Activated T-helper 2 cell treated with anti-CD3 and anti-CD28 coated beads, Interferon-gamma antibody, Interleukin-2, Interleukin-4, amounts not matched to agents 10 μg/mL and 5 μg/mL and 100 μg/mL, durations not matched to agents 14 hours and 24 hours and 36 hours (primary cell): ENCODE measurements at regions not wholly inside any gene's neighbourhood (a gene's known extent, or its start where the extent isn't known, plus 50 kb on each side); places are given as distances from the start of the nearest gene placed in this dataset.

ENCODE experiments used
- DNase-seq: peaks from one replicate; pipeline ENCODE4 v3.0.0; 2021; ENCODE audit warnings: low spot score
- H3K27ac Mint-ChIP-seq: one replicate; pipeline ENCODE4 v1.8.0; 2021; ENCODE audit warnings: mixed read lengths
- H3K27me3 Mint-ChIP-seq: one replicate; pipeline ENCODE4 v1.8.0; 2021; ENCODE audit warnings: low read depth, mixed read lengths
- H3K36me3 Mint-ChIP-seq: one replicate; pipeline ENCODE4 v1.8.0; 2021; ENCODE audit warnings: low read depth, mixed read lengths
- H3K4me1 Mint-ChIP-seq: one replicate; pipeline ENCODE4 v1.8.0; 2021; ENCODE audit warnings: low read depth, mixed read lengths
- H3K4me3 Mint-ChIP-seq: one replicate; pipeline ENCODE4 v1.8.0; 2021; ENCODE audit warnings: low read depth, mild to moderate bottlenecking, moderate library complexity, mixed read lengths
- H3K9me3 Mint-ChIP-seq: one replicate; pipeline ENCODE4 v1.8.0; 2021; ENCODE audit warnings: mixed read lengths
- intact Hi-C: fragments of 100-400 bp; cut with micrococcal nuclease; formaldehyde crosslinking; loops from one replicate; pipeline ENCODE4 v1.15.1; 2023

DNA sequence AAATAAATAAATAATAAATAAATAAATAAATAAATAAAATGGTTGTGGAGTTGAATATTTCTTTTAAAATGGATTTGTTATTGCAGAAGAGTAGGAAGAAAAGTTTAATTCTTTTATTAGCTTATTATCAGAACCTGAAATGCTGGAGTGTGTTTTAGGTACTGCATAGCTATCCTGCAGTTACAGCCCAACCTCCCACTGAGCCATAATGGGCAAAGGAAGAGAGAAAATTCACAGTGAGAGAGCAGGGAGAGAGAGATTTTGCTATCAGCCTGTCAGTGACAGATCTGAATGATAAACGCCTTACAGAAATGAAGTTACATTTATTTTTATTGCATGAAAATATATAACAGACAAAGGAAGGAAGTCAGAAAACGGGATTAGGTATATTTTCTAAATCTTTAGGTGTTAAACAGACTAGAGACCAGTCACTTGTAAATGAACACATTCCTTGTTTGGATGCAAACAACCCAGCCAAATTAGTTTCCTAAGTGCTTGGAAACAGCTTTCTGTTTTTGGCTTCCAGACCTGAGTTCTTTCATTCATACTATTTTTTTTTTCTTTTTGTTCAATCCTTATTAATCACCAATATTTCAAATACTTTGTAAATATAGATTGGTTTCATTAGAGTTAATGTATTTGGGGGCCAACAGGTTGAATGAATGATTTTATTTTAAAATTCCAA is 425.3 kb downstream of the USP25 start:
- Mint-ChIP-seq H3K36me3 (no peaks in the 10 kb centered on the region), H3K4me3 (no peak overlapping the region), H3K4me1 (no peaks in the 10 kb centered on the region), H3K9me3 (no peaks in the 10 kb centered on the region), H3K27ac (no peak overlapping the region), H3K27me3 (no peaks in the 10 kb centered on the region)
- DNase-seq, result no peak
- intact Hi-C loops, result no loop called here

DNA sequence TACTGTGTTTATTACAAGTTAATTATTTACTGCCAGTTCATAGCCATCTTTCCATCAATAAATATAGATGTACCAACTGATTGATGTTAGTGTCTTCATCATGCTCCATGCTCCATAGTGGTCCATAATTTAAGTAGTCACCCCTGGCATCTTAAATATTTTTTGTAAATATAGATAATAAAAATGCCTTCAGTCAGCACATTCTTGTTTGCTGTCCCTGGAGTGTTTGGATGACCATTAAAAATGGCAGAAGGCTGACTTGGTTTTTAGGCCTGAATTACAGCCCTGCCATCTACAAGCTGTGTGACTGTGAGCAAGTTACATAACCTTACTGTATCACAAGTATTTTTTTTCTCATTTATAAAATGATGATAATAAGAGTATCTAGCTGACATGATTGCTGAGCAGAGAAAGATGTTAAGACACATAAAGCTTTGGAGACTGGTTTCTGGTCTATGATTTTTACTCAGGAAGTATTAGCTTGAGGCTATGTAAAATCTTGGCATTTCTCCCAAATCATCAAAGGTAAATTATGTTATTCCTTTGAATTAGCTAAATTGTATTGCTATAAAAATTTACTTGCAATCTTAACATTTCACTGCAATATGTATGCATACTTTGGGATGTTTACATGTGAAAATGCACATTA is 427.2 kb downstream of the USP25 start:
- H3K4me1 Mint-ChIP-seq, result no peaks in the 10 kb centered on the region
- no peak overlapping the region for H3K27ac Mint-ChIP-seq
- DNase-seq, result no peak
- no peaks in the 10 kb centered on the region for H3K9me3 Mint-ChIP-seq
- no peaks in the 10 kb centered on the region for H3K36me3 Mint-ChIP-seq
- no peaks in the 10 kb centered on the region for H3K27me3 Mint-ChIP-seq
- intact Hi-C loops, result no loop called here
- H3K4me3 Mint-ChIP-seq, result no peak overlapping the region

DNA sequence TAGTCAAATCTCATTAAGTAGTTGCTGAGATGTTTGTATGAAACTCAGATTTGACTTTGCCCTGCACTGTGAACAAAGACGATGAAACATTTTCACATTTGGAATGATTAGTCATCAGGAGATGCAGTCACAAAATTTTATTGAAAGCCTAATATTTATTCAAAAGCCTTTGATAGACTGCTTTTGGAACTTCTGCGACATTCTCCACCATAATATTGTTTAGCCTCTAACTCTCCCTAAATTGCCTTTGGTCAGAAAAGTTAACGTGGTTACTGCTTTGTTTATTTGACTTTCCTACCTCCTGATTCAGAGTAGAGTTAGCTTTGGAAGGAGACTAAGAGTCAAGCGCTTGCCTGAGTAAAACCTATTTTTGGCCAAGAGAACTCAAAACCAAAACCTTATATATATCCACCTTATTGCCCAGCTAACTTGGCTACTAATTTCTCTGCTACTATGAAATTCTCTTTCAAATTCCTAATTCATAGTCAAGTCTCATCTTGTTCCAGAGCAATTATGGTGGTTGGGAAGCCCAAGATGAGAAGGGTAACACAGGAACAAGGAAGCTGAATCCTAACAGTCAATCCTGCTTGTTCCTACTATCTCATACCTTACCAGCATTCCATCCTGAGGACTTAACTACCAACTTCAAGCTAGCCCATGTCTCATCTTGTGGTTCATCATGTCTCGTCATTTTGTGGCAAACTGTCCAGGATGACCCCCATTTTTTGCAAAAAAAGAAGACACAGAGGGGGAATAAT is 429.6 kb downstream of the USP25 start:
- Mint-ChIP-seq H3K9me3 (no peaks in the 10 kb centered on the region), H3K4me3 (no peak overlapping the region), H3K27ac (no peak overlapping the region), H3K27me3 (no peaks in the 10 kb centered on the region), H3K4me1 (no peaks in the 10 kb centered on the region), H3K36me3 (no peaks in the 10 kb centered on the region)
- no peak for DNase-seq
- intact Hi-C loops, result no loop called here

DNA sequence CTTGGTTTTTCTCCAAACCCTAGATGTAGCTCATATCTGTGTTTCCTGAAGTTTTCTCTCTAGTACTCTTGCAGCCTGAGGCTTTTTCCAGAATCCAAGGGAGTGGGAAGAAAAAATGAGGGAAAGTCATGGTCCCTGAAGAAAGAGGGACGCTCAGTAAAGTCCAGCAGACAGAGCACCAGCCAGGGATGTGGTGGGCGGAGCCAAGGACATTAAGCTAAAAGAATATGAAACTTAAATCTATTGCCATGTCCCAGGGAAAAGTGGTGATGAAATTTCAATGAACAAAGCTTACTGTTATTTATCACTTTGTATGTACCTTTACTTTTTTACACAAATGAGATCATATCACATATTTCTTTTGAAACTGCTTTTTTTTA is 430.2 kb downstream of the USP25 start:
- Mint-ChIP-seq H3K27ac (no peak overlapping the region), H3K4me3 (no peak overlapping the region), H3K4me1 (no peaks in the 10 kb centered on the region), H3K9me3 (no peaks in the 10 kb centered on the region), H3K36me3 (no peaks in the 10 kb centered on the region), H3K27me3 (no peaks in the 10 kb centered on the region)
- no peak for DNase-seq
- intact Hi-C loops, result no loop called here

DNA sequence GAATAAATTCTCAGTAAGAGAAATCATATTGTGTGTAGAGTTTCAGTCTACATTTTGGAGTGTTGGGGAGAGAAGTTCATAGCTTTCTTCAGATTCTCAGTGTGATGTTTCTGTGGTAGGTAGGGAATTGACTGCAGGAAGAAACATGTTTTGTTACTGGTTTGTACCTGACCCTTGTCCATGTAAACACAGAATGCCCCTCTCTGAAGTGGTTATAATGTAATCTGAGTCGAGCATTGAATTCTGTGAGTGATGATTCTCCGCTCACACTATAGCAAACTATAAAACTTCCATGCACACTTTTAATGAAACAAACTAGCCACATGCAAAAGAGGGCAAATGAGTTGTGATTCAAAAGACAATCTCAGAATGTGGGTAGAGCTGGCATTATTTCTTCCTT is 433.2 kb downstream of the USP25 start:
- H3K27ac Mint-ChIP-seq, result no peak overlapping the region
- DNase-seq, result no peak
- no peaks in the 10 kb centered on the region for H3K27me3 Mint-ChIP-seq
- intact Hi-C loops, result no loop called here
- H3K4me3 Mint-ChIP-seq, result no peak overlapping the region
- H3K36me3 Mint-ChIP-seq, result no peaks in the 10 kb centered on the region
- H3K9me3 Mint-ChIP-seq, result no peaks in the 10 kb centered on the region
- no peaks in the 10 kb centered on the region for H3K4me1 Mint-ChIP-seq

DNA sequence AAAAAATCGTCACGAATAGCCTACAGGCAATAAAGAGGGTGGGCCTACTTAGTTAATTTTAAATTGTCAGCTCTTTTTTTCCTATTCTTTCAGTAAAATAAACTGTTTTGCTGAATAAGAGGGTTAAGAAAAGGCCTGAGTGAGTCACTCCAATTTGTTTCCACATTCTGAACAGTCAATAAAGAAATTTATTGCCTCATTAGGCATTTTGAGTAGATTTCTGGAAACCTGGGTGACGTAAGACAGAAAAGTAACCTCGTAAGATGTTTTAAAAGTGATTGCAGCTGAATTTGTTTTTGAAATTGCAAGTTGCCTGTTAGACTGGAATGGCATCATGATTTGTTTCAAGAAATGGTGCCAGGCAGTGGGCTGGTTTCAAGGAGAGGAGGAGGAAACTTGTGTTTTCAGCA is 439.3 kb downstream of the USP25 start:
- DNase-seq, result no peak
- Mint-ChIP-seq H3K27me3 (no peaks in the 10 kb centered on the region), H3K27ac (no peak overlapping the region), H3K4me3 (no peak overlapping the region), H3K36me3 (no peaks in the 10 kb centered on the region), H3K4me1 (no peaks in the 10 kb centered on the region), H3K9me3 (no peaks in the 10 kb centered on the region)
- intact Hi-C loops, result no loop called here

DNA sequence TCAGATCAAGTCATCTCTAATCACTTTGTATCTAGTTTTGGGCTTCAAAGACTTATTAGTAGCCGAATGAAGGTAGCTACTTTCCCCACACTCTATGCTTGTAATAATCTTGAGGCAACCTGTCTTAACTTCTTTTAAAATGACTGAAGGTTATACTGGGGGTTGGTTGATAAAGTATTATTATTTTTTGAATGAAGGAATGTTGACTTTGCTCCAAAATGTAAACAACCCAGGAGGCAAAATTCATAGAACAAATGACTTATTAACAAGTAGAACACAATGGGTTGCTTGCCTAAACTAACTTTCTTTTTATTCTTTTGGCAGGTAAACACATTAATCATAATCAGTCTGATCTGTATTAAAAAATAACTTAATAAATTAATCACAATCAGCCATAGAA is 440.0 kb downstream of the USP25 start:
- Mint-ChIP-seq H3K4me1 (no peaks in the 10 kb centered on the region), H3K27me3 (no peaks in the 10 kb centered on the region), H3K36me3 (no peaks in the 10 kb centered on the region), H3K9me3 (no peaks in the 10 kb centered on the region), H3K27ac (no peak overlapping the region), H3K4me3 (no peak overlapping the region)
- intact Hi-C loops, result no loop called here
- no peak for DNase-seq

DNA sequence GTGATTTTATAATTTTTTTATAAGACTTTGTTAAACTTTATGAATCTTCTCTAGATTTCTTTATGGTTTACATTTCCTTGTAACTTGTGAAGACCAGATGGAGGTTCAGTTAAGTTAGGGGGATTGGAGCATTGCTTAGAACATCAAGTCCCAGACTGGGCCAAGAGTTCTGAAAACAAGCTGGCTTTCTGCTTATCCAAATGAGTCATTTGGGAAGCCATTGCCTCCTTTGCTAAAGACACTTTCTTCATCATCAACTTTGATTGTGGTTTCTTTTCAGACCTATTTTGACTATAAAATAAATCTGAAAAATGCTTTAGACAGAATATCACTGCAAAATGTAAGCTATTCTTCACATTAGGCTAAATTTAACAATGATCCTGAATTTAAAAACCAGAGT is 446.8 kb downstream of the USP25 start:
- H3K9me3 Mint-ChIP-seq, result no peaks in the 10 kb centered on the region
- H3K36me3 Mint-ChIP-seq, result no peaks in the 10 kb centered on the region
- no peaks in the 10 kb centered on the region for H3K4me1 Mint-ChIP-seq
- intact Hi-C loops, result no loop called here
- H3K27ac Mint-ChIP-seq, result no peak overlapping the region
- DNase-seq, result no peak
- H3K4me3 Mint-ChIP-seq, result no peak overlapping the region
- no peaks in the 10 kb centered on the region for H3K27me3 Mint-ChIP-seq

DNA sequence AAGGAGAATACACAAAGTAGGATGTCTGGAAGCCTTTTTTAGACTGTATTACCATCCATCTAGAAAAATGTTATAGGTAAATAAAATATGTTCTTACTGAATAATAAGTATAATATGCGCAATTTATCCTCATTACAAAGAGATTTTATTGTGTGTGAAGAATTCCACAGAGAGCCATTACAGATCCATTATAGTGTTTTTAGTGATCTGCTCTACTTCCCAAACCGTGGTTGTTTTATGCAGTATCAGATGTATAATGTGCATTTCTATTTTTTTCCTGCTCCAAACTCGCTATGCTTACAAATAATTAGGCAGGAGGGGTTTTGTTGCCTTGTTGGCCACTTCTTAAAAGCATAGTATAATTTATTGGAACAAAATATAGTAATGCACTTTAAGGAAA is 447.8 kb downstream of the USP25 start:
- Mint-ChIP-seq H3K4me3 (no peak overlapping the region), H3K4me1 (no peaks in the 10 kb centered on the region), H3K9me3 (no peaks in the 10 kb centered on the region), H3K27me3 (no peaks in the 10 kb centered on the region), H3K27ac (no peak overlapping the region), H3K36me3 (no peaks in the 10 kb centered on the region)
- intact Hi-C loops, result no loop called here
- no peak for DNase-seq

DNA sequence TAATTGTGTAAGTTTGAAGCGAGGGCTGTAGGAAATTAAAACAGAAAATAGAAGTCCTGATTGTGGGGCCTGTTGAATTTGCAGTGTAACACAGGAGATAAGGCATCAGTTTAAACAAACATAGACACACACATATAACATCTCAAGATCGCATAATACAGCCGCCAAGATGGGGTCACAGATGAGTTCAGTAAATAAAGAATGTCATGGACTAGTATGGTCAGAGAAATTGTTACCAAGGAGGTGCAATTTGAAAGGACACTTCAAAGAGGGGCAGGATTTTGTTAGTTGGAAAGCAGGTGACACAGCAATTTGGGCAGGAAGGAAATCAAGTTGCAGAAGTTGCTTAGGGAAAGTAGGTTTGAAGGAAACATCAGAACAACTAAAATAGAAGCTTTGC is 450.0 kb downstream of the USP25 start:
- no peaks in the 10 kb centered on the region for H3K36me3 Mint-ChIP-seq
- H3K4me3 Mint-ChIP-seq, result no peak overlapping the region
- intact Hi-C loops, result no loop called here
- no peaks in the 10 kb centered on the region for H3K9me3 Mint-ChIP-seq
- no peaks in the 10 kb centered on the region for H3K4me1 Mint-ChIP-seq
- H3K27ac Mint-ChIP-seq, result no peak overlapping the region
- DNase-seq, result no peak
- no peaks in the 10 kb centered on the region for H3K27me3 Mint-ChIP-seq

DNA sequence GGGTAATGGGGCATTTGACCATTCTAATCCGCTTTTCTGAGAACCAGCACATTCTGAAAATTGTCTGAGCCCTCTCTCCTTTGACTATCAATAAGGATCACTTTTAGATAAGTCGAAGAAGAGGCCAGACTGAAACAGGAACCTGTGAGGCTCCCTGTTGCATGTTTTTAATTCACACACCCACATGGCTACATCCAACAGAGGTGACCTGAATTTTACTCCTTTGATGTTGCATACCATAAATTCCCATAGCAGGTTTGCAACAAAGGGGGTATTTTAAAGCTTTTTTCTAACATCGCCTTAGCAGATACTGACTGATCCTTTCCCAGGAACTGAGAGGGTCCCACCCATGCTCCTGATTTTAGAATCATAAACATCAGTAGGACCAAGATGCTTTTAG is 450.8 kb downstream of the USP25 start:
- Mint-ChIP-seq H3K4me1 (no peaks in the 10 kb centered on the region), H3K27me3 (no peaks in the 10 kb centered on the region), H3K27ac (no peak overlapping the region), H3K36me3 (no peaks in the 10 kb centered on the region), H3K4me3 (no peak overlapping the region), H3K9me3 (no peaks in the 10 kb centered on the region)
- intact Hi-C loops, result no loop called here
- no peak for DNase-seq

DNA sequence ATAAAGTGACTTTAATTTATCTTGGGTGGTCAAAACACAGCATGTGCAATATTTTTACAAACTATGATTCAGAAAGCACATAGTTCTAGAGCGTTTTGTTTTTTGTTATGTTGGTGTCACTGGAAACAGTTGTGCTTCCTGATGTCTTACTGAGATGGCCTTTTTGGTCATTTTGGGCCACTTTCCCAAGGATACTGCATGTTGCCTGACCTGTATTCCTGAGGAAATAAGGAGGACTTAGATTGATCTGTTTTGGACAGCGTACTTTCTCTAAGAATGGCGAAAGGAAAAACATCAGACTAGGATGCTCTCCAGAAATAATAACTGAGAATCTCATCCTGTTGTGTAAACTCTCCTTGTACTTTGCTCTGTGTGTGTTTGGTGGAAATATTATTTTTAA is 451.2 kb downstream of the USP25 start:
- no peaks in the 10 kb centered on the region for H3K4me1 Mint-ChIP-seq
- H3K4me3 Mint-ChIP-seq, result no peak overlapping the region
- H3K27ac Mint-ChIP-seq, result no peak overlapping the region
- no peaks in the 10 kb centered on the region for H3K36me3 Mint-ChIP-seq
- no peaks in the 10 kb centered on the region for H3K27me3 Mint-ChIP-seq
- DNase-seq, result no peak
- intact Hi-C loops, result no loop called here
- no peaks in the 10 kb centered on the region for H3K9me3 Mint-ChIP-seq

DNA sequence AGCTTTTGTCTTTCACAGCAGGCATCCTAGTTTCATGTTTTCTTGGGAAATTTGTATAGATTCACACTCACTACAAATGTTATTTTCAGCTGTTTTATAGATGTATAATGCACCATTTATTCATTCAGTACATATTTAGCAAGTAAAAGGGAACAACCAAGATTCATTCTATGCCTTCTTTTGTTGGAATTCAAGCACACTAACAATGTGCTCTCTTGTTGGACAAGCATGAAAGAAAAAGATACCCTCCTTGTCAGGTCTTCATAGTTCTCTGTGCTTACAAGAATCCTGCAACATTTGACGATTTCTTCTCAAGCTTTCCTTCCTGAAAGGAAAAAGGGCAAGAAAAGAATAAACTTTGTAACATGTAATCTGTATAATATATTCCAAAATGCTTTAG is 456.0 kb downstream of the USP25 start:
- H3K9me3 Mint-ChIP-seq, result no peaks in the 10 kb centered on the region
- intact Hi-C loops, result no loop called here
- H3K27me3 Mint-ChIP-seq, result no peaks in the 10 kb centered on the region
- no peak for DNase-seq
- H3K4me1 Mint-ChIP-seq, result no peaks in the 10 kb centered on the region
- H3K27ac Mint-ChIP-seq, result no peak overlapping the region
- no peak overlapping the region for H3K4me3 Mint-ChIP-seq
- H3K36me3 Mint-ChIP-seq, result no peaks in the 10 kb centered on the region
